ENCODE measurements at regions not wholly inside any gene's neighbourhood (a gene's known extent, or its start where the extent isn't known, plus 50 kb on each side); places are given as distances from the start of the nearest gene placed in this dataset.

DNA sequence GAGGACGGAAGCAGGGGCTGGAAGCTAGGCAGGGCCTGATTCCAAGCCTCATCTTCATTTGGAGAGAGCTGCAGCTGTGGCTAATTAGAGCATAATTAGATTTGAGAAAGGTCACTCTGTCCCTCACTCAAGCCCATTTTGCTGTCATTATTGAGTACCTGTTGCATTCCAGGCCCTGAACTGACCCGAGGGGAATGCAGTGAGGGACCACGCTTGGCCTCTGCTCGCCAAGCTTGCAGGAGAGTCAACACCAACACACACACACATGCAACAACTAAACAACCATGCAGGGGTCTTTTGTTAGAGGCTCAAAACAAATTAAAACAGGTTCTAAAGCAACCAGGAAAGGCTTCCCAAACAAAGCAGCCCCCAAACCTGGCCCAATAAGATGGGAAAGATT is 52.7 kb upstream of the MAMLD1 start:
- DNase-seq: no peak

DNA sequence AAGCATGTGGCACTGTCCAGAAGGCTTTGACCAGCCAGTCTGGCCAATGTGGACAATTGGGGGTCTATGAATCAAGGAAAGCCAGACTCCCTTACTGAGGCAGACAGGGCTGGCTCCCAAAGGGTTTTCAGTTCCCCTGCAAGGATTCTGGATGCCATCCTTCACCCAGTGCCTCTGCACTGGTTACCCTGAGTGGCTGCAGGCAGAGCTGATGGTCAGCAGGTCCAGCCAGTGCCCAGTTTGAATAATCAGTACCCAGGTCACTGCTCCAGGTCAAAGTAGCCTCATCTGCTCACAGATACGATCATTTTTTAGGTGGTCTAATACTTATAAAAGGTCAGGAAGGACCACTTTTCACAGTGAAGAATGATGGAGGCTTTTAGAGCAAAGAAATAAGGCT is 52.2 kb upstream of the MAMLD1 start:
- no peak for DNase-seq

DNA sequence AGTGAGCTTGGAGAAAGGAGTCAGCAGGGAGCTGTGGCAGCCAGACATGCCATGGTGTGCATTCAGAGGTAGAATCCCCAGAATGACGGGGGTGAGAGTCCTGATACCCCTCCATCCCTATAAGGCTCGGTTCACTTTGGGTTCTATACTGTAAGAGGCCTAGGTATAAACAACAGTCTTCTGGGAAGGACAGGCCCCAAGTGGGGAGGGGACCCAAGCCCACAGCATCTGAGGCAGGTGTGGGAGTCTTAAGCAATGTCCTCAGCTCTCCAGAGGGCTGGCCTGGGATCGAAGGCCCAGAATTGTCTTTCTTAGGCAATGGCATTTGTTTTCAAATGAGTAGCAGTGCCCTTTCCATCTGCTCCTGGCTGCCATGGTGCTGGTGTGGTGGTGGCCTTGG is 50.2 kb upstream of the MAMLD1 start:
- no peak for DNase-seq
